Smooth muscle cell (in vitro differentiated cells): ENCODE measurements at regions not wholly inside any gene's neighbourhood (a gene's known extent, or its start where the extent isn't known, plus 50 kb on each side); places are given as distances from the start of the nearest gene placed in this dataset.

Experiments used
- DNase-seq: peaks from one replicate; lab custom pipeline; 2025; ENCODE audit not compliant: unreplicated experiment; lab: John Stamatoyannopoulos, UW
- H2AFZ ChIP-seq: fragments of 200-600 bp; sonication (generic); 2 replicates; pipeline ENCODE4 v1.6.0; 2016; ENCODE audit warnings: antibody characterized with exemption, low read depth, mild to moderate bottlenecking
- H3F3A ChIP-seq: fragments of 200-600 bp; sonication (generic); 2 replicates; pipeline ENCODE4 v1.6.0; 2017; ENCODE audit warnings: antibody characterized with exemption, low read depth
- H3K27ac ChIP-seq: fragments of 200-600 bp; sonication (generic); 2 replicates; pipeline ENCODE4 v1.5.1; 2016; ENCODE audit warnings: low read depth, mild to moderate bottlenecking
- H3K27me3 ChIP-seq: fragments of 200-600 bp; sonication (generic); 2 replicates; pipeline ENCODE4 v1.6.1; 2016; ENCODE audit warnings: low read depth, mild to moderate bottlenecking
- H3K36me3 ChIP-seq: fragments of 200-600 bp; sonication (generic); 2 replicates; pipeline ENCODE4 v1.5.1; 2016; ENCODE audit warnings: low read depth
- H3K4me1 ChIP-seq: fragments of 200-600 bp; sonication (generic); 2 replicates; pipeline ENCODE4 v1.5.1; 2016; ENCODE audit warnings: low read depth
- H3K4me2 ChIP-seq: fragments of 200-600 bp; sonication (generic); 2 replicates; pipeline ENCODE4 v1.6.0; 2016; ENCODE audit warnings: mild to moderate bottlenecking
- H3K4me3 ChIP-seq: fragments of 200-600 bp; sonication (generic); 2 replicates; pipeline ENCODE4 v1.5.1; 2016; ENCODE audit warnings: mild to moderate bottlenecking
- H3K79me2 ChIP-seq: fragments of 200-600 bp; sonication (generic); 2 replicates; pipeline ENCODE4 v1.6.0; 2016; ENCODE audit warnings: low read depth, mild to moderate bottlenecking
- H3K9ac ChIP-seq: fragments of 200-600 bp; sonication (generic); 2 replicates; pipeline ENCODE4 v1.6.0; 2016; ENCODE audit warnings: low read depth
- H3K9me3 ChIP-seq: fragments of 200-600 bp; sonication (generic); replicated peaks from 2 replicates; pipeline ENCODE4 v1.5.1; 2016; ENCODE audit warnings: low read depth
- H4K20me1 ChIP-seq: fragments of 200-600 bp; sonication (generic); 2 replicates; pipeline ENCODE4 v1.6.0; 2016; ENCODE audit warnings: low read depth
- CTCF ChIP-seq: fragments of 200-600 bp; sonication (generic); IDR thresholded peaks from 2 replicates; pipeline ENCODE4 v1.5.1; 2017; ENCODE audit warnings: borderline replicate concordance, mild to moderate bottlenecking, antibody characterized with exemption; ENCODE audit not compliant: insufficient read depth, poor library complexity, severe bottlenecking
- WGBS: methylation state at CpG from one replicate; pipeline ENCODE4 v1.1.7; 2016; ENCODE audit warnings: low lambda C conversion rate; 5-methylcytosine and 5-hydroxymethylcytosine counted together

GRCh38 chr3:130627882-130628281 lies 110.9 kb downstream of the COL6A6 start:
- WGBS: 87% methylated on average over 1 of the region's 1 CpG

More at GRCh38 chr3:130627882-130628281, 110.9 kb downstream of the COL6A6 start:
- Histone ChIP-seq H3K4me2 (no peak overlapping the region), H3K4me1 (no peaks in the 10 kb centered on the region), H4K20me1 (no peaks in the 10 kb centered on the region), H3K79me2 (no peaks in the 10 kb centered on the region), H2AFZ (no peak overlapping the region), H3K9ac (no peak overlapping the region), H3K36me3 (no peaks in the 10 kb centered on the region), H3K27me3 (no peaks in the 10 kb centered on the region), H3K4me3 (no peak overlapping the region), H3K9me3 (no peaks in the 10 kb centered on the region), H3K27ac (no peak overlapping the region), H3F3A (no peaks in the 10 kb centered on the region)
- DNase-seq: no peak
- TF ChIP-seq CTCF: no peak
